H1 (cell line): ENCODE measurements at regions not wholly inside any gene's neighbourhood (a gene's known extent, or its start where the extent isn't known, plus 50 kb on each side); places are given as distances from the start of the nearest gene placed in this dataset.

Experiments used
- CREB1 ChIP-seq: IDR thresholded peaks from 2 replicates; pipeline ENCODE4 v1.6.1; 2012; ENCODE audit warnings: inconsistent platforms
- EZH2 ChIP-seq: fragments of 200-600 bp; sonication (generic); IDR thresholded peaks from 2 replicates; pipeline ENCODE4 v1.7.1; 2012; ENCODE audit warnings: low read depth, mild to moderate bottlenecking, moderate library complexity, low read length, inconsistent platforms; ENCODE audit not compliant: severe bottlenecking
- PHF8 ChIP-seq: fragments of 200-600 bp; sonication (generic); conservative IDR thresholded peaks from 2 replicates; pipeline ENCODE4 v1.7.1; 2012; ENCODE audit warnings: low read depth, mild to moderate bottlenecking, inconsistent platforms, low read length, moderate library complexity
- POLR2AphosphoS5 ChIP-seq: IDR thresholded peaks from 2 replicates; pipeline ENCODE4 v1.6.1; 2011; ENCODE audit warnings: low read depth, low read length
- RFX5 ChIP-seq: IDR thresholded peaks from 2 replicates; pipeline ENCODE4 v1.6.1; 2011; ENCODE audit warnings: low read depth, low read length, improper control_type of control experiment, borderline replicate concordance
- RXRA ChIP-seq: IDR thresholded peaks from 2 replicates; pipeline ENCODE4 v1.6.1; 2011; ENCODE audit warnings: low read depth, mild to moderate bottlenecking, low read length, moderate library complexity; ENCODE audit not compliant: insufficient read depth
- TAF1 ChIP-seq: IDR thresholded peaks from 2 replicates; pipeline ENCODE4 v1.6.1; 2011; ENCODE audit warnings: mild to moderate bottlenecking, low read depth, low read length
- TF ChIP-seq, protein P1 (sequence below), 3 experiments: IDR thresholded peaks; 1 replicate in 2 of 3; 2 replicates in 1 of 3; pipeline versions ENCODE4 v1.5.1 to v1.6.1; 2011; ENCODE audit warnings: low read length in 3 of 3, mild to moderate bottlenecking in 3 of 3, inconsistent platforms in 2 of 3, low read depth in 1 of 3, moderate library complexity in 1 of 3; ENCODE audit not compliant: insufficient read depth in 1 of 3; ENCODE audit errors: control extremely low read depth in 1 of 3
- TF ChIP-seq, protein P2 (sequence below): IDR thresholded peaks from 2 replicates; pipeline ENCODE4 v1.6.1; 2012; ENCODE audit warnings: inconsistent platforms

DNA sequence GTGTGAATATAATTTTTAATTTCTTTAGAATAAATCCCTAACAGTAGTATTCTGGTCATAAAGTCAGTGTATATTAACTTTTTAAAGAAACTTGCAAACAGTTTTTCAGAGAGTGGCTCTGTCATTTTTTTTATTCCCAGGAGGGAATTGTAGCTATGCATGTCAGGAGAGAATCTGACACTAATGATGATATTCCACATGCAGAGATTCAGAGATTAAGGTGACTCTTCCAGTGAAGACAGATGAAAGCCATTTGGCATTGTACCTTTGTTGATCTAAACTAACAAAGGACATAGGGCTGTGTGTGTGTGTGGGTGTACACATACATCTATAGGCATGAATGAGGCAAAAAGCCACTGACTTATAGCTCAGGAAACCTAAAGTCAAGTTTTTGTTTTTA is 99.9 kb downstream of the TNFSF13B start:
- TF ChIP-seq PHF8 (no peak), RFX5 (no peak), CREB1 (no peak), RXRA (no peak), TAF1 (no peak), EZH2 (no peak), POLR2AphosphoS5 (no peak)
- TF ChIP-seq, protein P1, sequence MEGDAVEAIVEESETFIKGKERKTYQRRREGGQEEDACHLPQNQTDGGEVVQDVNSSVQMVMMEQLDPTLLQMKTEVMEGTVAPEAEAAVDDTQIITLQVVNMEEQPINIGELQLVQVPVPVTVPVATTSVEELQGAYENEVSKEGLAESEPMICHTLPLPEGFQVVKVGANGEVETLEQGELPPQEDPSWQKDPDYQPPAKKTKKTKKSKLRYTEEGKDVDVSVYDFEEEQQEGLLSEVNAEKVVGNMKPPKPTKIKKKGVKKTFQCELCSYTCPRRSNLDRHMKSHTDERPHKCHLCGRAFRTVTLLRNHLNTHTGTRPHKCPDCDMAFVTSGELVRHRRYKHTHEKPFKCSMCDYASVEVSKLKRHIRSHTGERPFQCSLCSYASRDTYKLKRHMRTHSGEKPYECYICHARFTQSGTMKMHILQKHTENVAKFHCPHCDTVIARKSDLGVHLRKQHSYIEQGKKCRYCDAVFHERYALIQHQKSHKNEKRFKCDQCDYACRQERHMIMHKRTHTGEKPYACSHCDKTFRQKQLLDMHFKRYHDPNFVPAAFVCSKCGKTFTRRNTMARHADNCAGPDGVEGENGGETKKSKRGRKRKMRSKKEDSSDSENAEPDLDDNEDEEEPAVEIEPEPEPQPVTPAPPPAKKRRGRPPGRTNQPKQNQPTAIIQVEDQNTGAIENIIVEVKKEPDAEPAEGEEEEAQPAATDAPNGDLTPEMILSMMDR (IDR thresholded peaks at IDR 0.05; ENCODE audit: control extremely low read depth in 1 of 3, insufficient read depth in 1 of 3, low read depth in 1 of 3, low read length in 3 of 3) = no peak
- TF ChIP-seq, protein P2, sequence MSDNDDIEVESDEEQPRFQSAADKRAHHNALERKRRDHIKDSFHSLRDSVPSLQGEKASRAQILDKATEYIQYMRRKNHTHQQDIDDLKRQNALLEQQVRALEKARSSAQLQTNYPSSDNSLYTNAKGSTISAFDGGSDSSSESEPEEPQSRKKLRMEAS = no peak
